Common myeloid progenitor, CD34-positive (primary cell): ENCODE measurements at regions not wholly inside any gene's neighbourhood (a gene's known extent, or its start where the extent isn't known, plus 50 kb on each side); places are given as distances from the start of the nearest gene placed in this dataset.

ENCODE experiments used
- CTCF ChIA-PET: fragments of 350-600 bp; sonication (Branson Sonifier 250); formaldehyde crosslinking; loops from one replicate; lab custom pipeline; 2021; ENCODE audit warnings: antibody characterized with exemption; lab: Charles Lee
- POLR2A ChIA-PET: fragments of 350-600 bp; sonication (Branson Sonifier 250); formaldehyde crosslinking; loops from one replicate; lab custom pipeline; 2021; ENCODE audit warnings: antibody characterized with exemption; lab: Charles Lee
- DNase-seq, 3 donors: peaks; one replicate each; pipeline versions ENCODE4 v3.0.0 to v3.0.0-alpha.2; 2013
- H3K27ac ChIP-seq, 2 experiments: 1 replicate in 1 of 2; 2 replicates in 1 of 2; pipeline ENCODE4 v1.7.0; 2013; ENCODE audit warnings: inconsistent platforms in 2 of 2, low read length in 2 of 2, mild to moderate bottlenecking in 2 of 2, low read depth in 1 of 2, moderate library complexity in 1 of 2; ENCODE audit not compliant: severe bottlenecking in 2 of 2, insufficient read depth in 1 of 2, poor library complexity in 1 of 2
- H3K27me3 ChIP-seq, 5 experiments: replicated peaks in 2 of 5; 1 replicate in 3 of 5; 2 replicates in 2 of 5; pipeline versions ENCODE4 v1.6.1 to v1.7.0; 2013; ENCODE audit warnings: low read length in 4 of 5, mild to moderate bottlenecking in 2 of 5, moderate library complexity in 2 of 5, inconsistent platforms in 1 of 5; ENCODE audit not compliant: insufficient read depth in 5 of 5, control insufficient read depth in 4 of 5
- H3K36me3 ChIP-seq, 4 experiments: 1 replicate in 2 of 4; 2 replicates in 2 of 4; pipeline versions ENCODE4 v1.6.1 to v1.7.0; 2013; ENCODE audit warnings: low read length in 3 of 4, control low read depth in 1 of 4, mild to moderate bottlenecking in 1 of 4; ENCODE audit not compliant: control insufficient read depth in 4 of 4, insufficient read depth in 4 of 4
- H3K4me1 ChIP-seq, 4 experiments: 1 replicate in 3 of 4; 2 replicates in 1 of 4; pipeline versions ENCODE4 v1.6.1 to v1.7.1; 2013; ENCODE audit warnings: low read length in 3 of 4, mild to moderate bottlenecking in 3 of 4, control low read depth in 1 of 4, inconsistent platforms in 1 of 4, moderate library complexity in 1 of 4; ENCODE audit not compliant: control insufficient read depth in 4 of 4, insufficient read depth in 4 of 4; ENCODE audit errors: control extremely low read depth in 1 of 4
- H3K4me3 ChIP-seq, 7 experiments: 1 replicate in 4 of 7; 2 replicates in 3 of 7; pipeline versions ENCODE4 v1.5.1 to v1.7.0; 2013; ENCODE audit warnings: mild to moderate bottlenecking in 7 of 7, low read length in 6 of 7, moderate library complexity in 6 of 7, inconsistent platforms in 2 of 7, low read depth in 2 of 7, control low read depth in 1 of 7; ENCODE audit not compliant: insufficient read depth in 4 of 7, control insufficient read depth in 1 of 7; ENCODE audit errors: extremely low read depth in 1 of 7
- H3K9me3 ChIP-seq, 5 experiments: 1 replicate in 4 of 5; 2 replicates in 1 of 5; pipeline versions ENCODE4 v1.6.1 to v1.7.1; 2013; ENCODE audit warnings: low read length in 4 of 5, mild to moderate bottlenecking in 2 of 5, inconsistent platforms in 1 of 5, low read depth in 1 of 5, moderate library complexity in 1 of 5; ENCODE audit not compliant: control insufficient read depth in 4 of 5, insufficient read depth in 2 of 5; ENCODE audit errors: control extremely low read depth in 1 of 5
- WGBS: methylation state at CpG from one replicate; pipeline ENCODE4 v1.1.5; 2013; ENCODE audit not compliant: insufficient coverage; 5-methylcytosine and 5-hydroxymethylcytosine counted together

DNA sequence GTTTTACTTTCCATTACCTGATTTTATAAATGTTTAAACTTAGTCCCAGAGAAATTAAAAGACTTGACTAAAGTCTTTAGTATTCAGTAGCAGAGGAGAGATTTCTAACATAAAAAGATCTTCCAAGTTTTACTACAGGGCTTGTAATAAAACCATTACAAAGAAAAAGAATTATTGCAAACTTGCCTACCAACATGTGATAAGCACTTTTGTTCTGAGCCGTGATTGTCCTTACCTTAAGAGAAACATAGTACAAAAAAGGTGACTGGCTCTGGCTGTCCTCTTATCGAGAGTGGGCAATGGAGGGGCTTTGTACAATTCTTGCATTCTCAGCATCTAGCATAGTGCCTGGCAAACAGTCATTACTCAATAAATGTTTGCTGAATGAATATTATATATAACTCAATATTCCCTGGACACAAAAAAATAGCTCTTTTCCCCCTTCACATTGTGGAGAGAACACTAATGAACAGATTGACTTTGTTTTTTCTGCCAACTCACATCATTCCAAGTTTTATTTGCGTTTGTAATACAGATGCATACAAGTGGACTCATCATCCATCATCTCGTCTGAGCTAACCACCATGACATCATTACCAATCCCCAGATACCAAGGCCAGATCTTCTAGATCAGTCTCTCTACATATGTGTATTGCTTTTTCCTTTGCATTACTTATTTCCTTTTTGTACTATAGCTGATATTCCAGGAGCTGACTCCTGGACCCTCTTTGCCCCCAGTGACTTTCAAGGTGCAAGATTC, 192.8 kb upstream of the EEA1 start:
- no peak overlapping the region for H3K27ac ChIP-seq
- H3K4me3 ChIP-seq: no peak overlapping the region
- H3K9me3 ChIP-seq: no peaks in the 10 kb centered on the region
- no peaks in the 10 kb centered on the region for H3K27me3 ChIP-seq
- H3K4me1 ChIP-seq: peaks cover 0 to 8% (median 4%) of the 10 kb centered on the region in 4 experiments
- CTCF ChIA-PET: interaction anchor here (0.7 to 3.2 kb wide), 4 partner anchors 10 to 24 kb away, joined by 3 to 12 read pairs (median 3); no protein-coding TSS in a partner anchor
- DNase-seq: no peak
- H3K36me3 ChIP-seq: no peaks in the 10 kb centered on the region
- POLR2A ChIA-PET: interaction anchor here (0.6 to 1.1 kb wide), 2 partner anchors 102 to 195 kb away, joined by 3 read pairs; no protein-coding TSS in a partner anchor
- 94% methylated on average over 4 of the region's 4 CpGs for WGBS

DNA sequence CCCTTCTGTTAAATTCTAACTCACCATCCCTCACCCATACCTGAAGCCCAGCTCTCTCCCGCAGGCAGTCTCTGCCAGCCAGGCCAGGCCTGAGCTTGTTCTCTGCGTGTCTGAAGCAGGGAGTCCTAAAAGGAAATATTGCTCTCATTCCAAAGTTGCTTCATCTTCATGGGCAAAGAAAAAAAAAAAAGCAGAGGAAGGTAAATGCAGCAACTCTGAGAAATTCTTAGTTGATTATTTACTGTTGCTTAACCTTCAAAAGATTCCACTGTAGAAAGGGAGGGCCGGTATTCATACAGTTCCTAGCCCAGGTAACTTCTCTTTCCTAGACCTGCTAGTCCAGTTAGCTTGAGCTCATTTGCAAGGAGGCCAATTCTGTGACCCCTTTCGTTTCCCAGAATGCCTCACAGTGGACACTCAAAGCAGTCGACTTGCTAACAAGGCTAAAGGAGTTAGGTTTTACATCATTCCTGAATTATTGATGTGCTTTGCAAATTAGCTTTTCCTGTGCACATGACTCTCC, 193.5 kb upstream of the EEA1 start:
- no peak for DNase-seq
- CTCF ChIA-PET: interaction anchor here (0.7 to 3.2 kb wide), 4 partner anchors 9 to 24 kb away, joined by 3 to 12 read pairs (median 3); no protein-coding TSS in a partner anchor
- 90% methylated on average over 3 of the region's 5 CpGs for WGBS

DNA sequence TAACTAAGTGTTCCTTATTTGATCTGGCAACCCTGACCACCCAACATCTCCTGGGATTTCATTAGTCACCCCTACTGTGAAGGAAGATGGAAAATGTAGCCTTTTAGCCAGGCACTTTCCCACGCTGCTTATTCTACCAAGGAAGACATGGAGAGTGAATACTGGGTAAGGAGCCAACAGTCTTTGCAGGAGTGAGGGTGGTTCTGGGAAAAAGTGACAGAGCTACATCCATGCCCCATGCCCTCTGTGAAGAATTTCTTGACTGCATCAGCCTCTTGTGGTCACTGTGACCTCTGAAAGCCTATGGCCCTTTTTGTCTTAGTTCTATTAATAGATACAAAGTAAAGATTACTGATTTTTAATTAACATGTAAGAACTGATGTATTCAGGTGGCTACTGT, 196.0 kb upstream of the EEA1 start:
- Histone ChIP-seq H3K27ac (no peak overlapping the region), H3K4me3 (no peak overlapping the region), H3K9me3 (no peaks in the 10 kb centered on the region), H3K27me3 (no peaks in the 10 kb centered on the region), H3K36me3 (no peaks in the 10 kb centered on the region), H3K4me1 (peaks cover 0 to 8% (median 1%) of the 10 kb centered on the region in 4 experiments)
- CTCF ChIA-PET: no interaction called here
- POLR2A ChIA-PET: no interaction called here
- WGBS: no CpG with 5 or more reads among the region's 1 CpG
- DNase-seq: no peak

More for the DNA sequence above, 193.5 kb upstream of the EEA1 start:
- POLR2A ChIA-PET: interaction anchor here (0.6 to 1.1 kb wide), 2 partner anchors 101 to 195 kb away, joined by 3 read pairs; no protein-coding TSS in a partner anchor
- Histone ChIP-seq H3K4me1 (peaks cover 0 to 8% (median 6%) of the 10 kb centered on the region in 4 experiments), H3K36me3 (no peaks in the 10 kb centered on the region), H3K27ac (no peak overlapping the region), H3K9me3 (no peaks in the 10 kb centered on the region), H3K27me3 (no peaks in the 10 kb centered on the region), H3K4me3 (no peak overlapping the region)

DNA sequence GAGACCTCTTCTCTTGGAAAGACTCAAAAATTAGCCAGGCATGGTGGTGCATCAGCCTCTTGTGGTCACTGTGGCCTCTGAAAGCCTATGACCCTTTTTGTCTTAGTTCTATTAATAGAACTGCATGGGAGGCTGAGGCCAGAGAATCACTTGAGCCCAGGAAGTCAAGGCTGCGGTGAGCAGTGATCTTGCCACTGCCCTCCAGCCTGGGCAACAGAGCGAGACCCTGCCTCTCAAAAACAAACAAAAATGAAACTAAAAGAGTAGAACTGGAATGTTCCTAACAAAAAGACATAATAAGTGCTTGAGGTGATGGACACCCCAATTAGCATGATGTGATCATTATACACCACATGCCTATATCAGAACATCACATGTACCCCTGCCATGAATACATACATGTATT, 197.0 kb upstream of the EEA1 start:
- Histone ChIP-seq H3K27ac (no peak overlapping the region), H3K36me3 (no peaks in the 10 kb centered on the region), H3K4me1 (peaks cover 0 to 12% (median 2%) of the 10 kb centered on the region in 4 experiments), H3K9me3 (no peaks in the 10 kb centered on the region), H3K27me3 (no peaks in the 10 kb centered on the region), H3K4me3 (no peak overlapping the region)
- ChIA-PET POLR2A (no interaction called here), CTCF (no interaction called here)
- 100% methylated on average over 1 of the region's 2 CpGs for WGBS
- DNase-seq: no peak

DNA sequence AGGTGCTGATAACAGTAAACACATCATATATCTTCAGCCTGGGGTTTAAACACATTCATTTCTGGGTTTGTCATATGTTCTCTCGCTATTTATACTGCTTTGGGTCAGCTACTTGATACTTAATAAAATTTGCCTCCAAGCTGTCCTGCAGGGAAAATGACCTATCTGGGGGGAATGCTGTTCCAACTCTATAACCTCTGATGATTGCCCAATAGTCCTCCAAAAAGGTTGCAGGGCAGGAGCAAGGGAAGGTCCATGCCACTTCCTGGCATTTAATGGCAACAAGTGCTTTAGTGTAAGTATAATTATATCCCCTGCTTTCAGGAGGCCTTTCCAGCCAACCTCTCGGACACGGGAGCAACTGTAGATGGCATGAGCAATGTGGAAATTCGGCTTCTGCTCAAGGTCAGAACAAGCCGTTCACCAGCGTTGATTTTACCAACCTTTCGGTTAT, 198.0 kb upstream of the EEA1 start:
- H3K27ac ChIP-seq: no peak overlapping the region
- CTCF ChIA-PET: no interaction called here
- H3K36me3 ChIP-seq: no peaks in the 10 kb centered on the region
- DNase-seq: no peak
- POLR2A ChIA-PET: no interaction called here
- no peaks in the 10 kb centered on the region for H3K27me3 ChIP-seq
- no peak overlapping the region for H3K4me3 ChIP-seq
- WGBS: 100% methylated on average over 5 of the region's 7 CpGs
- peaks cover 0 to 12% (median 2%) of the 10 kb centered on the region in 4 experiments for H3K4me1 ChIP-seq
- H3K9me3 ChIP-seq: no peaks in the 10 kb centered on the region

DNA sequence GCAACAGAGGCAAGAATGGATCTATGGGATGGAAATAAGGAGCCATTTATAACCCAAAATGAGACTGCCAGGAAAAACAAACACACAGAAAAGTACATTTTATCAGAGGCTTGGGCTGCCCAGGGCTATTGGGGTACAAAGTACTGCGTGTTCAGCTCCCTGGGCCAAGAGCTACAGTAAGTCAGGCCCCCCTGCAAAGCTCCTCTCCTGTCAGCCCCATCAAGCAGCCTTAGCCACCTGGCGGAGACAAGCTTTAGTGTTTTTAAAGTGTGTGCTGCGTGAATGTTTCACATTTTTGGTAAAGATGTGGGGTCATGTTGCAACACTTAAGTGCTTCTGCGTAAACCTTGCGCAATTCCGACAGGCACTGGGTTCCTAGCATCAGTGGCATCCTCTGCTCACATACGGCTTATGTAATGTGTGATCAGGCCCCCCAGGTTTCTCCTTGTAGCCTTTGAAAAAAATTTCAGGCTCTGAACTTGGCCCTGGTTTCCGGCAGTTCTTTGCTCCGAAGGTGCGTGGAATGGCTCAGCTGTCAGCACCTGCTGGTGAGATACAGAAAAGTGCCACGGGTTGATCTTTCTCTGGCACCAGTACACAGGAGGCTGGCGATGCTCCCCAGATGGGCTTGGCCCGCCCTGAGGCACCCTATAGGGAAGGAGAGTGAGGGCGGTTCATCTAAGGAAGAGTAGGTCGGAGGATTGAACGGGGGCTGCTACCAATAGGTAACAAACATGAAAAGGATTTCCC, 198.7 kb upstream of the EEA1 start:
- no peaks in the 10 kb centered on the region for H3K36me3 ChIP-seq
- peaks cover 0 to 12% (median 2%) of the 10 kb centered on the region in 4 experiments for H3K4me1 ChIP-seq
- ChIA-PET POLR2A (no interaction called here), CTCF (no interaction called here)
- H3K9me3 ChIP-seq: no peaks in the 10 kb centered on the region
- peak in 2 of 3 donors; percentile 36 to 38 for DNase-seq
- 95% methylated on average over 16 of the region's 16 CpGs for WGBS
- H3K4me3 ChIP-seq: no peak overlapping the region
- H3K27ac ChIP-seq: no peak overlapping the region
- H3K27me3 ChIP-seq: no peaks in the 10 kb centered on the region
